ENCODE measurements at regions not wholly inside any gene's neighbourhood (a gene's known extent, or its start where the extent isn't known, plus 50 kb on each side); places are given as distances from the start of the nearest gene placed in this dataset.

DNA sequence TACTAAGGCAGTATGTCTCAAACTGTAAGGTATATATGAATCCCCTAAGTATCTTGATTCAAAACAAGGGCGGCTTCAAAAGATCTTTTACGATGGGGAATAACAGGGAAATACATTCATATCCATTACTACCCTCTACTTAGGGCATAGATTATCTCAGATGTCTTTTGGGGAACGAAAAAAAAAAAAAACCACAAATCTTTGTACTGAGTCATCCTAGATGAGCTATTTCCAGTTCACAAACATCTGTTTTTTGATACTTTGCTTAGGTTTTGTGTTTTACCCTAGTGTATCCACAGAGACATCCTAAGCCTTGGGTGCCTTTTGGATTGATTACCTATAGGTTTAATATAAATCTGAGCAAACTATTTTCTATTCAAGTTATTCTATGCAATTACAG, 457.2 kb downstream of the NLGN4X start:
- no peaks in the 10 kb centered on the region for H3K4me1 ChIP-seq (ENCODE audit: control insufficient read depth, extremely low read depth, insufficient read depth, low read length)
- FAIRE-seq = no peak
- no peak overlapping the region for H3K9ac ChIP-seq (ENCODE audit: control insufficient read depth, extremely low read depth, insufficient read depth, low read length)
- no peak overlapping the region for H3K27ac ChIP-seq (ENCODE audit: control insufficient read depth, insufficient read depth, low read length)
- no peaks in the 10 kb centered on the region for H3K27me3 ChIP-seq (ENCODE audit: control insufficient read depth, extremely low read depth, insufficient read depth, low read length)
- no peaks in the 10 kb centered on the region for H3K36me3 ChIP-seq (ENCODE audit: control insufficient read depth in 2 of 2, extremely low read depth in 1 of 2, insufficient read depth in 2 of 2, low read length in 2 of 2)
- no peaks in the 10 kb centered on the region for H3K9me3 ChIP-seq (ENCODE audit: control insufficient read depth, low read depth, low read length)
- H3K4me3 ChIP-seq (ENCODE audit: control insufficient read depth in 2 of 3, extremely low read depth in 1 of 3, insufficient read depth in 2 of 3, low read depth in 1 of 3, low read length in 3 of 3) = no peak overlapping the region
- H3K79me2 ChIP-seq (ENCODE audit: control insufficient read depth, insufficient read depth, low read length) = no peaks in the 10 kb centered on the region
- TF ChIP-seq, protein P1, sequence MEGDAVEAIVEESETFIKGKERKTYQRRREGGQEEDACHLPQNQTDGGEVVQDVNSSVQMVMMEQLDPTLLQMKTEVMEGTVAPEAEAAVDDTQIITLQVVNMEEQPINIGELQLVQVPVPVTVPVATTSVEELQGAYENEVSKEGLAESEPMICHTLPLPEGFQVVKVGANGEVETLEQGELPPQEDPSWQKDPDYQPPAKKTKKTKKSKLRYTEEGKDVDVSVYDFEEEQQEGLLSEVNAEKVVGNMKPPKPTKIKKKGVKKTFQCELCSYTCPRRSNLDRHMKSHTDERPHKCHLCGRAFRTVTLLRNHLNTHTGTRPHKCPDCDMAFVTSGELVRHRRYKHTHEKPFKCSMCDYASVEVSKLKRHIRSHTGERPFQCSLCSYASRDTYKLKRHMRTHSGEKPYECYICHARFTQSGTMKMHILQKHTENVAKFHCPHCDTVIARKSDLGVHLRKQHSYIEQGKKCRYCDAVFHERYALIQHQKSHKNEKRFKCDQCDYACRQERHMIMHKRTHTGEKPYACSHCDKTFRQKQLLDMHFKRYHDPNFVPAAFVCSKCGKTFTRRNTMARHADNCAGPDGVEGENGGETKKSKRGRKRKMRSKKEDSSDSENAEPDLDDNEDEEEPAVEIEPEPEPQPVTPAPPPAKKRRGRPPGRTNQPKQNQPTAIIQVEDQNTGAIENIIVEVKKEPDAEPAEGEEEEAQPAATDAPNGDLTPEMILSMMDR (optimal IDR thresholded peaks at IDR 0.05 in 1 of 3, IDR thresholded peaks at IDR 0.05 in 1 of 3, conservative IDR thresholded peaks at IDR 0.05 in 1 of 3; ENCODE audit: extremely low read depth in 1 of 3, insufficient read depth in 2 of 3, low read length in 3 of 3) = no peak
- TF ChIP-seq EZH2 (IDR thresholded peaks at IDR 0.05; ENCODE audit: low read length) = no peak
- dilution Hi-C loops (cut with MboI; ENCODE audit: extremely low pct_ligation_motif_present, low sequenced_read_pairs) = no loop called here
- no peaks in the 10 kb centered on the region for H3K9me1 ChIP-seq (ENCODE audit: control insufficient read depth, extremely low read depth, insufficient read depth, low read length)
- no peak for DNase-seq (ENCODE audit: low read depth, low spot score)
- no peaks in the 10 kb centered on the region for H4K20me1 ChIP-seq (ENCODE audit: control insufficient read depth, extremely low read depth, insufficient read depth, low read length)
- no peak overlapping the region for H2AFZ ChIP-seq (ENCODE audit: control insufficient read depth, low read length)
- no peak overlapping the region for H3K4me2 ChIP-seq (ENCODE audit: control insufficient read depth, extremely low read depth, insufficient read depth, low read depth, low read length)

DNA sequence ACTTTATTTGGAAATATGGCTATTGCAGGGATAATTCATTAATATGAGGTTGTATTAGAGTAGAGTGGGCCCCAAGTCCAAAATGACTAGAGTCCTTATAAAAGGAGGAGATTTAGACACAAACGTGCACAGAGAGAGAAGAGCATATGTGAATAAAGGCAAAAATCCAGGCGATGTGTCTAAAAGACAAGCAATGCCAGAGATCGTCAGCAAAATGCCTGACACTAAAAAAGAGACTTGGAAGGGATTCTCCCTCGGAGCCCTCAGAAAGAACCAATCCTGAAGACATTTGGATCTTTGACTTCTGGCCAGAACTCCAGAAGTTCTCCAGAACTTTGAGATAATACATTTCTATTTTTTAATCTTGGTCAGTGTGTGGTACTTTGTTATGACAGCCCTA, 472.1 kb downstream of the NLGN4X start:
- Histone ChIP-seq H3K9me3 (ENCODE audit: control insufficient read depth, low read depth, low read length) (no peaks in the 10 kb centered on the region), H3K36me3 (ENCODE audit: control insufficient read depth in 2 of 2, extremely low read depth in 1 of 2, insufficient read depth in 2 of 2, low read length in 2 of 2) (no peaks in the 10 kb centered on the region), H3K27me3 (ENCODE audit: control insufficient read depth, extremely low read depth, insufficient read depth, low read length) (no peaks in the 10 kb centered on the region), H3K4me1 (ENCODE audit: control insufficient read depth, extremely low read depth, insufficient read depth, low read length) (no peaks in the 10 kb centered on the region), H4K20me1 (ENCODE audit: control insufficient read depth, extremely low read depth, insufficient read depth, low read length) (no peaks in the 10 kb centered on the region), H3K9me1 (ENCODE audit: control insufficient read depth, extremely low read depth, insufficient read depth, low read length) (no peaks in the 10 kb centered on the region), H3K27ac (ENCODE audit: control insufficient read depth, insufficient read depth, low read length) (no peak overlapping the region), H2AFZ (ENCODE audit: control insufficient read depth, low read length) (no peak overlapping the region), H3K79me2 (ENCODE audit: control insufficient read depth, insufficient read depth, low read length) (no peaks in the 10 kb centered on the region), H3K4me3 (ENCODE audit: control insufficient read depth in 2 of 3, extremely low read depth in 1 of 3, insufficient read depth in 2 of 3, low read depth in 1 of 3, low read length in 3 of 3) (no peak overlapping the region), H3K4me2 (ENCODE audit: control insufficient read depth, extremely low read depth, insufficient read depth, low read depth, low read length) (no peak overlapping the region), H3K9ac (ENCODE audit: control insufficient read depth, extremely low read depth, insufficient read depth, low read length) (no peak overlapping the region)
- no peak for FAIRE-seq
- TF ChIP-seq, protein P1 (optimal IDR thresholded peaks at IDR 0.05 in 1 of 3, IDR thresholded peaks at IDR 0.05 in 1 of 3, conservative IDR thresholded peaks at IDR 0.05 in 1 of 3; ENCODE audit: extremely low read depth in 1 of 3, insufficient read depth in 2 of 3, low read length in 3 of 3) = no peak
- TF ChIP-seq EZH2 (IDR thresholded peaks at IDR 0.05; ENCODE audit: low read length) = no peak
- dilution Hi-C loops (cut with MboI; ENCODE audit: extremely low pct_ligation_motif_present, low sequenced_read_pairs) = no loop called here
- DNase-seq (ENCODE audit: low read depth, low spot score) = no peak
